ENCODE measurements at regions not wholly inside any gene's neighbourhood (a gene's known extent, or its start where the extent isn't known, plus 50 kb on each side); places are given as distances from the start of the nearest gene placed in this dataset.

DNA sequence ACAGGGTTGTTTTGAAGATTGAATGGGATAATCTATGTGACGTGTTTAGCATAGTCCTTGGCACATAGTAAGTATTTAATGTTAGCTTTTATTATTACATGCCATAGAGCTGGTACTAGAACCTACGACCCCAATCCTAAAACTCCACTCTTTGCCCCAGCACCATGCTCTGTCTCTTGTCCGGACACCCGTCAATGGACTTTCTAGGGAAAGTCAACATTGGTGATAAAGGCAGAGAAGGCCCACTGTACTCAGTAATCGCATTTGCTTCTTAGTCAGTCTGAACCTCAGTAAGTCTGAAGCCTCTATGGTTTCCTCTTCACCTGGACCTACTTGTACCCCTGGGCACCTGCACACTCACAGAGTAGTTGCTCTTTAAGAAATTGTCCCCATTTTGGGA lies 153.1 kb upstream of the PRMT8 start:
- Histone ChIP-seq H2AK5ac (ENCODE audit: low read depth, low read length) (no peak overlapping the region), H3K4me2 (ENCODE audit: low read depth, low read length) (no peak overlapping the region), H3K79me1 (ENCODE audit: low read depth in 1 of 2, low read length in 2 of 2) (no peaks in the 10 kb centered on the region), H3K9me3 (ENCODE audit: control insufficient read depth, insufficient read depth, low read length) (no peaks in the 10 kb centered on the region), H2BK5ac (ENCODE audit: low read depth, low read length, poor library complexity, severe bottlenecking) (no peak overlapping the region), H3K56ac (ENCODE audit: extremely low read depth, insufficient read depth, low read length) (no peak overlapping the region), H3K4ac (ENCODE audit: low read depth, low read length) (no peak overlapping the region), H3K36me3 (ENCODE audit: control insufficient read depth, insufficient read depth, low read length) (no peaks in the 10 kb centered on the region), H3K23ac (ENCODE audit: low read depth, low read length) (no peak overlapping the region), H3K9me1 (ENCODE audit: insufficient read depth, low read length) (no peaks in the 10 kb centered on the region; the same call in 1 of the 2 replicates), H3K18ac (ENCODE audit: low read depth, low read length) (no peak overlapping the region), H4K91ac (ENCODE audit: insufficient read depth, low read depth, low read length) (no peak overlapping the region), H3K27ac (ENCODE audit: insufficient read depth, low read length) (no peak overlapping the region), H2BK20ac (ENCODE audit: low read depth, low read length) (no peak overlapping the region), H3K27me3 (ENCODE audit: control insufficient read depth, insufficient read depth, low read length) (peaks cover 23% of the 10 kb centered on the region), H2AFZ (replicated peaks; ENCODE audit: low read length, poor library complexity) (no peak overlapping the region), H4K5ac (ENCODE audit: low read depth, low read length) (no peak overlapping the region), H3K4me3 (ENCODE audit: insufficient read depth, low read depth, low read length) (no peak overlapping the region), H2BK15ac (ENCODE audit: low read depth, low read length) (no peak overlapping the region), H3K14ac (replicated peaks; ENCODE audit: low read depth, low read length) (no peak overlapping the region), H2AK9ac (replicated peaks; ENCODE audit: low read depth, low read length, poor library complexity) (no peak overlapping the region), H4K20me1 (ENCODE audit: insufficient read depth, low read length) (no peaks in the 10 kb centered on the region), H2BK120ac (ENCODE audit: low read depth, low read length) (no peak overlapping the region), H3K4me1 (ENCODE audit: control insufficient read depth, insufficient read depth, low read length) (no peaks in the 10 kb centered on the region), H4K8ac (ENCODE audit: low read depth in 2 of 2, low read length in 2 of 2) (no peak overlapping the region), H3K9ac (ENCODE audit: low read depth, low read length) (no peak overlapping the region)
- POLR2A ChIA-PET (ENCODE audit: unreplicated experiment), result no interaction called here
- ATAC-seq (ENCODE audit: low read depth), result no peak
- intact Hi-C loops (cut with micrococcal nuclease), result no loop called here
- no peak for TF ChIP-seq RFX5 (IDR thresholded peaks at IDR 0.05; ENCODE audit: low read depth, low read length)
- CTCF ChIA-PET, result no interaction called here
- in situ Hi-C loops (cut with MboI; ENCODE audit: low sequenced_read_pairs), result no loop called here
- no peak for DNase-seq
- WGBS, 2 experiments (ENCODE audit: extremely low coverage in 2 of 2, insufficient read length in 1 of 2), result 73% methylated on average over 2 of the region's 5 CpGs; no CpG with 5 or more reads in 1 of the 2 experiments
- no TSS peak for BruUV-seq (replicated peaks)
- dilution Hi-C loops (cut with HindIII; ENCODE audit: low sequenced_read_pairs, unreplicated experiment), result no loop called here

Data from IMR-90 (cell line).